Uterus (tissue), 2 donors: ENCODE measurements at regions not wholly inside any gene's neighbourhood (a gene's known extent, or its start where the extent isn't known, plus 50 kb on each side); places are given as distances from the start of the nearest gene placed in this dataset.

ENCODE experiments used
- POLR2A ChIP-seq, 2 donors: fragments of 450-650 bp; IDR thresholded peaks; one replicate each; pipeline ENCODE4 v1.6.1; 2016; ENCODE audit warnings: antibody characterized with exemption in 2 of 2, mild to moderate bottlenecking in 1 of 2, moderate library complexity in 1 of 2
- TF ChIP-seq, protein P1 (sequence below), 4 experiments: fragments of 200-600 bp in 2 of 4; fragments of 450-650 bp in 2 of 4; sonication (generic) in 2 of 4; IDR thresholded peaks; one replicate each; pipeline ENCODE4 v1.5.1; 2016 to 2019; ENCODE audit warnings: antibody characterized with exemption in 4 of 4, mild to moderate bottlenecking in 2 of 4, moderate library complexity in 1 of 4

- TF ChIP-seq, protein P1, sequence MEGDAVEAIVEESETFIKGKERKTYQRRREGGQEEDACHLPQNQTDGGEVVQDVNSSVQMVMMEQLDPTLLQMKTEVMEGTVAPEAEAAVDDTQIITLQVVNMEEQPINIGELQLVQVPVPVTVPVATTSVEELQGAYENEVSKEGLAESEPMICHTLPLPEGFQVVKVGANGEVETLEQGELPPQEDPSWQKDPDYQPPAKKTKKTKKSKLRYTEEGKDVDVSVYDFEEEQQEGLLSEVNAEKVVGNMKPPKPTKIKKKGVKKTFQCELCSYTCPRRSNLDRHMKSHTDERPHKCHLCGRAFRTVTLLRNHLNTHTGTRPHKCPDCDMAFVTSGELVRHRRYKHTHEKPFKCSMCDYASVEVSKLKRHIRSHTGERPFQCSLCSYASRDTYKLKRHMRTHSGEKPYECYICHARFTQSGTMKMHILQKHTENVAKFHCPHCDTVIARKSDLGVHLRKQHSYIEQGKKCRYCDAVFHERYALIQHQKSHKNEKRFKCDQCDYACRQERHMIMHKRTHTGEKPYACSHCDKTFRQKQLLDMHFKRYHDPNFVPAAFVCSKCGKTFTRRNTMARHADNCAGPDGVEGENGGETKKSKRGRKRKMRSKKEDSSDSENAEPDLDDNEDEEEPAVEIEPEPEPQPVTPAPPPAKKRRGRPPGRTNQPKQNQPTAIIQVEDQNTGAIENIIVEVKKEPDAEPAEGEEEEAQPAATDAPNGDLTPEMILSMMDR (IDR thresholded peaks at IDR 0.05), result no peak
- TF ChIP-seq POLR2A (IDR thresholded peaks at IDR 0.05), result no peak
Observed at GRCh38 chr6:154590756-154591155, 80.3 kb upstream of the CNKSR3 start.
